Panc1 (cell line): ENCODE measurements at regions not wholly inside any gene's neighbourhood (a gene's known extent, or its start where the extent isn't known, plus 50 kb on each side); places are given as distances from the start of the nearest gene placed in this dataset.

ENCODE experiments used
- ATAC-seq: fragments of 200-7000 bp; cut with Tn5 transposase; 2 replicates; pipeline ENCODE4 v1.9.1; 2020; ENCODE audit warnings: mild to moderate bottlenecking, moderate library complexity
- BruUV-seq: library from RNA; stranded (reverse); fragments of 400-500 nt; replicated peaks from 2 replicates; lab custom pipeline; 2021; lab: Mats Ljungman, UMichigan
- CTCF ChIA-PET: fragments of 300-600 bp; sonication (Branson Sonifier 250); formaldehyde crosslinking; loops from one replicate; lab custom pipeline; 2022; ENCODE audit warnings: antibody characterized with exemption; lab: Charles Lee
- POLR2A ChIA-PET: fragments of 300-600 bp; sonication (Branson Sonifier 250); formaldehyde crosslinking; loops from one replicate; lab custom pipeline; 2022; ENCODE audit warnings: antibody characterized with exemption; lab: Charles Lee
- DNase-seq: peaks from one replicate; pipeline ENCODE4 v3.0.0-alpha.2; 2010; ENCODE audit warnings: low read depth, low spot score
- H3K27ac ChIP-seq: 2 replicates; pipeline ENCODE4 v1.5.1; 2011; ENCODE audit warnings: mild to moderate bottlenecking, low read length, inconsistent platforms
- H3K27me3 ChIP-seq: fragments of 200-500 bp; sonication (Bioruptor generic); 2 replicates; pipeline ENCODE4 v1.6.0; 2014; ENCODE audit warnings: low read length, inconsistent platforms; ENCODE audit not compliant: control insufficient read depth, insufficient read depth
- H3K36me3 ChIP-seq: fragments of 200-500 bp; sonication (Bioruptor generic); 2 replicates; pipeline ENCODE4 v1.5.1; 2014; ENCODE audit warnings: inconsistent platforms, mild to moderate bottlenecking, low read length, moderate library complexity; ENCODE audit not compliant: control insufficient read depth, insufficient read depth
- H3K4me1 ChIP-seq: 2 replicates; pipeline ENCODE4 v1.5.1; 2011; ENCODE audit warnings: inconsistent platforms, mild to moderate bottlenecking, low read length, moderate library complexity; ENCODE audit not compliant: control insufficient read depth, insufficient read depth
- H3K4me3 ChIP-seq, 2 experiments: 2 replicates each; pipeline ENCODE4 v1.5.1; 2011 to 2012; ENCODE audit warnings: low read depth in 2 of 2, low read length in 2 of 2, mild to moderate bottlenecking in 2 of 2, inconsistent platforms in 1 of 2, moderate library complexity in 1 of 2
- H3K9me3 ChIP-seq: fragments of 200-500 bp; sonication (Bioruptor generic); 2 replicates; pipeline ENCODE4 v1.5.1; 2014; ENCODE audit warnings: low read depth, mild to moderate bottlenecking, inconsistent platforms, low read length, moderate library complexity; ENCODE audit not compliant: control insufficient read depth, insufficient read depth
- POLR2AphosphoS5 ChIP-seq: IDR thresholded peaks from 2 replicates; pipeline ENCODE4 v1.6.1; 2012; ENCODE audit warnings: mild to moderate bottlenecking, low read depth, low read length, moderate library complexity
- SIN3A ChIP-seq: IDR thresholded peaks from 2 replicates; pipeline ENCODE4 v1.6.1; 2012; ENCODE audit warnings: low read depth, mild to moderate bottlenecking, low read length, moderate library complexity, borderline replicate concordance; ENCODE audit not compliant: insufficient read depth
- TCF7L2 ChIP-seq: IDR thresholded peaks from 2 replicates; pipeline ENCODE4 v1.6.1; 2011; ENCODE audit warnings: mild to moderate bottlenecking, low read depth, low read length, inconsistent platforms
- in situ Hi-C: cut with HindIII; loops from 2 replicates; pipeline ENCODE4 v1.10.0; 2016; ENCODE audit warnings: low sequenced_read_pairs, low pct_unique_long_range_greater_than_20kb
- intact Hi-C: fragments of 100-400 bp; cut with micrococcal nuclease; formaldehyde crosslinking; loops from one replicate; pipeline ENCODE4 v1.10.0; 2022; ENCODE audit not compliant: unreplicated experiment
- TF ChIP-seq, protein P1 (sequence below), 2 experiments: IDR thresholded peaks; 2 replicates each; pipeline ENCODE4 v1.6.1; 2011 to 2012; ENCODE audit warnings: low read depth in 2 of 2, control low read depth in 1 of 2, low read length in 1 of 2, mild to moderate bottlenecking in 1 of 2, moderate library complexity in 1 of 2; ENCODE audit not compliant: insufficient read depth in 1 of 2
- TF ChIP-seq, protein P2 (sequence below): fragments of 450-650 bp; IDR thresholded peaks from 2 replicates; pipeline ENCODE4 v1.5.1; 2017; ENCODE audit warnings: mild to moderate bottlenecking

DNA sequence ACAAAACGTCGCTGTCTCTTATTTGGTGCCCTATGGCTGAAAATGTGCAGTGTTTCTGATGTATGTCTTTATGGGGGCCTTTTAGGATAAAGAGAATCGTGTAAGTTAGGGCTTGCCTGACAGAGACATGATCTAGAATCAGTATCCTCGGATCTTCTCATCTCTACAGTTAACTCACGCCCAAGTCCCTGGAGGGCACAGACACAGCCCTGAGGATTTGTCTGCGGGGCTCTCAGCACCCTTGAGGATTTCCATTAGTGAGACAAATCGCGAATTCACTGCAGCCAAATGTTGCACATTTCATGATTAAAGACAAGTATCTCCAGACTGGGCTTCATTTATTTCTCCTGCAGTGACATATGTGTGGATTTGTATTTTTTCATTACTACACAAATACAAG, 552.7 kb downstream of the C6orf118 start:
- Histone ChIP-seq H3K4me1 (no peaks in the 10 kb centered on the region), H3K4me3 (no peak overlapping the region), H3K36me3 (no peaks in the 10 kb centered on the region), H3K27me3 (no peaks in the 10 kb centered on the region), H3K9me3 (no peaks in the 10 kb centered on the region), H3K27ac (no peak overlapping the region)
- CTCF ChIA-PET, result no interaction called here
- no TSS peak for BruUV-seq
- in situ Hi-C loops (no loop called here), intact Hi-C loops (no loop called here)
- ATAC-seq (no peak), DNase-seq (no peak)
- TF ChIP-seq, protein P1, sequence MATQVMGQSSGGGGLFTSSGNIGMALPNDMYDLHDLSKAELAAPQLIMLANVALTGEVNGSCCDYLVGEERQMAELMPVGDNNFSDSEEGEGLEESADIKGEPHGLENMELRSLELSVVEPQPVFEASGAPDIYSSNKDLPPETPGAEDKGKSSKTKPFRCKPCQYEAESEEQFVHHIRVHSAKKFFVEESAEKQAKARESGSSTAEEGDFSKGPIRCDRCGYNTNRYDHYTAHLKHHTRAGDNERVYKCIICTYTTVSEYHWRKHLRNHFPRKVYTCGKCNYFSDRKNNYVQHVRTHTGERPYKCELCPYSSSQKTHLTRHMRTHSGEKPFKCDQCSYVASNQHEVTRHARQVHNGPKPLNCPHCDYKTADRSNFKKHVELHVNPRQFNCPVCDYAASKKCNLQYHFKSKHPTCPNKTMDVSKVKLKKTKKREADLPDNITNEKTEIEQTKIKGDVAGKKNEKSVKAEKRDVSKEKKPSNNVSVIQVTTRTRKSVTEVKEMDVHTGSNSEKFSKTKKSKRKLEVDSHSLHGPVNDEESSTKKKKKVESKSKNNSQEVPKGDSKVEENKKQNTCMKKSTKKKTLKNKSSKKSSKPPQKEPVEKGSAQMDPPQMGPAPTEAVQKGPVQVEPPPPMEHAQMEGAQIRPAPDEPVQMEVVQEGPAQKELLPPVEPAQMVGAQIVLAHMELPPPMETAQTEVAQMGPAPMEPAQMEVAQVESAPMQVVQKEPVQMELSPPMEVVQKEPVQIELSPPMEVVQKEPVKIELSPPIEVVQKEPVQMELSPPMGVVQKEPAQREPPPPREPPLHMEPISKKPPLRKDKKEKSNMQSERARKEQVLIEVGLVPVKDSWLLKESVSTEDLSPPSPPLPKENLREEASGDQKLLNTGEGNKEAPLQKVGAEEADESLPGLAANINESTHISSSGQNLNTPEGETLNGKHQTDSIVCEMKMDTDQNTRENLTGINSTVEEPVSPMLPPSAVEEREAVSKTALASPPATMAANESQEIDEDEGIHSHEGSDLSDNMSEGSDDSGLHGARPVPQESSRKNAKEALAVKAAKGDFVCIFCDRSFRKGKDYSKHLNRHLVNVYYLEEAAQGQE (IDR thresholded peaks at IDR 0.05; ENCODE audit: insufficient read depth in 1 of 2, low read depth in 2 of 2, low read length in 1 of 2), result no peak
- POLR2A ChIA-PET, result no interaction called here

DNA sequence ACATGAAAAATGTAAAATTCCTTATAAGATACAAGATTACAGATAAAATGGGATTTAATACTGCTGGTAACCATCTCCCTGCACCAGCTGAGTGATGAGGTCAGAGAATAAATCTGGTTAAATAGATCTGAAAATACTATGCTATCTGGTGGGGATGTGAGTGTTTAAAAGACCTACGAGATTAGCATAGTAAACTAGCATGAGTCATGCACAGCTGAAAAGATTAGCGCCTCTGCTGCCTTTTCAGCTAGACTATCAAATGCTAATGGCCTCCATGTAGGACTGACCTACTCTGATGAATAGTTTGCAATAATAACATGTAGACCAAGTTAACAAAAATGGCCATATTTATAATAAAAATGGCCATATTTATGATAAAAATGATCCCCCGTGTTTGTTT, 553.3 kb downstream of the C6orf118 start:
- intact Hi-C loops (no loop called here), in situ Hi-C loops (no loop called here)
- H3K27me3 ChIP-seq, result no peaks in the 10 kb centered on the region
- no peak overlapping the region for H3K27ac ChIP-seq
- ChIA-PET CTCF (no interaction called here), POLR2A (no interaction called here)
- DNase-seq (no peak), ATAC-seq (no peak)
- no peak overlapping the region for H3K4me3 ChIP-seq
- no peak for TF ChIP-seq POLR2AphosphoS5
- TF ChIP-seq TCF7L2, result no peak
- TF ChIP-seq, protein P1 (IDR thresholded peaks at IDR 0.05; ENCODE audit: insufficient read depth in 1 of 2, low read depth in 2 of 2, low read length in 1 of 2), result no peak
- TF ChIP-seq SIN3A, result no peak
- TF ChIP-seq, protein P2, sequence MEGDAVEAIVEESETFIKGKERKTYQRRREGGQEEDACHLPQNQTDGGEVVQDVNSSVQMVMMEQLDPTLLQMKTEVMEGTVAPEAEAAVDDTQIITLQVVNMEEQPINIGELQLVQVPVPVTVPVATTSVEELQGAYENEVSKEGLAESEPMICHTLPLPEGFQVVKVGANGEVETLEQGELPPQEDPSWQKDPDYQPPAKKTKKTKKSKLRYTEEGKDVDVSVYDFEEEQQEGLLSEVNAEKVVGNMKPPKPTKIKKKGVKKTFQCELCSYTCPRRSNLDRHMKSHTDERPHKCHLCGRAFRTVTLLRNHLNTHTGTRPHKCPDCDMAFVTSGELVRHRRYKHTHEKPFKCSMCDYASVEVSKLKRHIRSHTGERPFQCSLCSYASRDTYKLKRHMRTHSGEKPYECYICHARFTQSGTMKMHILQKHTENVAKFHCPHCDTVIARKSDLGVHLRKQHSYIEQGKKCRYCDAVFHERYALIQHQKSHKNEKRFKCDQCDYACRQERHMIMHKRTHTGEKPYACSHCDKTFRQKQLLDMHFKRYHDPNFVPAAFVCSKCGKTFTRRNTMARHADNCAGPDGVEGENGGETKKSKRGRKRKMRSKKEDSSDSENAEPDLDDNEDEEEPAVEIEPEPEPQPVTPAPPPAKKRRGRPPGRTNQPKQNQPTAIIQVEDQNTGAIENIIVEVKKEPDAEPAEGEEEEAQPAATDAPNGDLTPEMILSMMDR, result no peak
- no peaks in the 10 kb centered on the region for H3K36me3 ChIP-seq
- H3K4me1 ChIP-seq, result no peaks in the 10 kb centered on the region
- H3K9me3 ChIP-seq, result no peaks in the 10 kb centered on the region
- BruUV-seq, result no TSS peak
